A673 (cell line): ENCODE measurements at regions not wholly inside any gene's neighbourhood (a gene's known extent, or its start where the extent isn't known, plus 50 kb on each side); places are given as distances from the start of the nearest gene placed in this dataset.

ENCODE experiments used
- BruUV-seq: library from RNA; stranded (reverse); fragments of 400-500 nt; replicated peaks from 2 replicates; lab custom pipeline; 2021; lab: Mats Ljungman, UMichigan
- CTCF ChIA-PET: fragments of 300-600 bp; sonication (Branson Sonifier 250); formaldehyde crosslinking; loops from one replicate; lab custom pipeline; 2022; ENCODE audit warnings: antibody characterized with exemption; lab: Charles Lee
- POLR2A ChIA-PET: fragments of 300-600 bp; sonication (Branson Sonifier 250); formaldehyde crosslinking; loops from one replicate; lab custom pipeline; 2022; ENCODE audit warnings: antibody characterized with exemption; ENCODE audit not compliant: low non-redundant PET; lab: Charles Lee
- DNase-seq: peaks from one replicate; pipeline ENCODE4 v3.0.0-alpha.2; 2015; ENCODE audit warnings: low spot score
- H3K27ac ChIP-seq: fragments of 200-600 bp; sonication (generic); 2 replicates; pipeline ENCODE4 v1.5.1; 2016; ENCODE audit warnings: mixed run types, low read depth, mild to moderate bottlenecking, mixed read lengths, antibody characterized with exemption, low read length; ENCODE audit not compliant: poor library complexity, severe bottlenecking
- H3K27me3 ChIP-seq: fragments of 200-600 bp; sonication (generic); replicated peaks from 2 replicates; pipeline ENCODE4 v1.6.1; 2017; ENCODE audit warnings: mixed run types, low read depth, mild to moderate bottlenecking, mixed read lengths, antibody characterized with exemption, low read length; ENCODE audit not compliant: insufficient read depth, poor library complexity
- H3K36me3 ChIP-seq: fragments of 200-600 bp; sonication (generic); 2 replicates; pipeline ENCODE4 v1.6.1; 2016; ENCODE audit warnings: mixed run types, mild to moderate bottlenecking, mixed read lengths, antibody characterized with exemption, low read length; ENCODE audit not compliant: insufficient read depth, poor library complexity, severe bottlenecking
- H3K4me1 ChIP-seq: fragments of 200-600 bp; sonication (generic); 2 replicates; pipeline ENCODE4 v1.6.1; 2017; ENCODE audit warnings: mixed run types, mild to moderate bottlenecking, mixed read lengths, antibody characterized with exemption, low read length; ENCODE audit not compliant: insufficient read depth, poor library complexity, severe bottlenecking
- H3K4me3 ChIP-seq: fragments of 200-600 bp; sonication (generic); 2 replicates; pipeline ENCODE4 v1.5.1; 2016; ENCODE audit warnings: low read depth, mixed run types, mild to moderate bottlenecking, mixed read lengths, low read length; ENCODE audit not compliant: poor library complexity, severe bottlenecking
- H3K9me3 ChIP-seq: fragments of 200-600 bp; sonication (generic); 2 replicates; pipeline ENCODE4 v1.6.1; 2016; ENCODE audit warnings: mixed run types, low read depth, mild to moderate bottlenecking, mixed read lengths, antibody characterized with exemption, low read length; ENCODE audit not compliant: poor library complexity, severe bottlenecking
- EZH2 ChIP-seq: fragments of 200-600 bp; sonication (generic); IDR thresholded peaks from 2 replicates; pipeline ENCODE4 v1.6.1; 2017; ENCODE audit warnings: borderline replicate concordance, low read depth, mild to moderate bottlenecking, mixed read lengths, antibody characterized with exemption, low read length; ENCODE audit not compliant: poor library complexity, severe bottlenecking
- intact Hi-C: fragments of 100-400 bp; cut with micrococcal nuclease; formaldehyde crosslinking; loops from one replicate; pipeline ENCODE4 v1.10.0; 2022; ENCODE audit not compliant: unreplicated experiment
- TF ChIP-seq, protein P1 (sequence below): fragments of 300-800, 200-600 bp; sonication (generic); conservative IDR thresholded peaks from 2 replicates; pipeline ENCODE4 v1.5.1; 2017; ENCODE audit warnings: low read depth, mild to moderate bottlenecking, antibody characterized with exemption, low read length, moderate library complexity, mixed read lengths

DNA sequence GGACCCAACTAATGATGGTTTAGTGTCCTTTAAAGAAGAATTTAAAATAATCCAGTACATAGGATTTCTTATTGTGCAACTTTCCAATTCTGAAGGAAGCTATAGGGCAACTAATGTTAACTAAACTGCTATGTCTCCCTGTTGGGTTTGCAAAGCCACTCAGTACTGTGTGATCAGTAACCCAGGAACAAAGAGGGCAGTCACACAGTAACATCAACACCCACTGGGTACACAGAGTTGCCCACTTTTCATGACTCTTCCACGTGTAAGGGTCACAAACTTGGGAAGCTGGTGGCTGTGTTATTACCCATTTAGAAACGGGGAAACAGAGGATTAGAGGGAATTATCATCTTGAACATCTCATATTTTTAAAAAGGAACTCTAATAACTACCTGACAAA, 555.0 kb upstream of the DIPK2B start:
- Histone ChIP-seq H3K9me3 (no peaks in the 10 kb centered on the region), H3K4me3 (no peak overlapping the region), H3K27me3 (no peaks in the 10 kb centered on the region), H3K27ac (no peak overlapping the region), H3K36me3 (peaks cover 5% of the 10 kb centered on the region), H3K4me1 (no peaks in the 10 kb centered on the region)
- no TSS peak for BruUV-seq
- POLR2A ChIA-PET: interaction anchor here (0.6 to 0.7 kb wide), 2 partner anchors 15 to 96 kb away, joined by 3 to 4 read pairs; no protein-coding TSS in a partner anchor
- TF ChIP-seq, protein P1, sequence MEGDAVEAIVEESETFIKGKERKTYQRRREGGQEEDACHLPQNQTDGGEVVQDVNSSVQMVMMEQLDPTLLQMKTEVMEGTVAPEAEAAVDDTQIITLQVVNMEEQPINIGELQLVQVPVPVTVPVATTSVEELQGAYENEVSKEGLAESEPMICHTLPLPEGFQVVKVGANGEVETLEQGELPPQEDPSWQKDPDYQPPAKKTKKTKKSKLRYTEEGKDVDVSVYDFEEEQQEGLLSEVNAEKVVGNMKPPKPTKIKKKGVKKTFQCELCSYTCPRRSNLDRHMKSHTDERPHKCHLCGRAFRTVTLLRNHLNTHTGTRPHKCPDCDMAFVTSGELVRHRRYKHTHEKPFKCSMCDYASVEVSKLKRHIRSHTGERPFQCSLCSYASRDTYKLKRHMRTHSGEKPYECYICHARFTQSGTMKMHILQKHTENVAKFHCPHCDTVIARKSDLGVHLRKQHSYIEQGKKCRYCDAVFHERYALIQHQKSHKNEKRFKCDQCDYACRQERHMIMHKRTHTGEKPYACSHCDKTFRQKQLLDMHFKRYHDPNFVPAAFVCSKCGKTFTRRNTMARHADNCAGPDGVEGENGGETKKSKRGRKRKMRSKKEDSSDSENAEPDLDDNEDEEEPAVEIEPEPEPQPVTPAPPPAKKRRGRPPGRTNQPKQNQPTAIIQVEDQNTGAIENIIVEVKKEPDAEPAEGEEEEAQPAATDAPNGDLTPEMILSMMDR: no peak
- no peak for TF ChIP-seq EZH2
- CTCF ChIA-PET: no interaction called here
- DNase-seq: no peak
- intact Hi-C loops: no loop called here

DNA sequence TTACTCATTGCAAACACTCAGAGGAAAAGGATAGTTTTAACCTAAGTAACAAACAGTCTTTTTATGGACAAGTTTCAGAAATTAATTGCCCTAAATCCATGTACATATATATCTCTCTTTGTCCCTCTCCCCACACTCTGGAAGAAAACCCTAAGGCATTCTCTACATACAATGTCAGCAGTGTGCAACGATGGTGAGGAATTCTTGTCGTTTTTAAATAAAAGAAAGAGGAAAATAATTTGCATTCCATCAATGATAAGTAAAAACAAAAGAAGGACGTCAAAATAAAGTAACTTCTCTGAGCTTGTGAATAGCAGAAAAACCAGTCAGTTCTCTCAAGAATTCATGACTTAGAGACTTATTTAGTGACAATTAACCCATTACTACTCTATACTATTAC, 550.5 kb upstream of the DIPK2B start:
- no TSS peak for BruUV-seq
- no peaks in the 10 kb centered on the region for H3K9me3 ChIP-seq
- ChIA-PET POLR2A (no interaction called here), CTCF (no interaction called here)
- no peak overlapping the region for H3K4me3 ChIP-seq
- intact Hi-C loops: no loop called here
- H3K4me1 ChIP-seq: peaks cover 12% of the 10 kb centered on the region
- TF ChIP-seq, protein P1: no peak
- no peak for TF ChIP-seq EZH2
- DNase-seq: no peak
- H3K27ac ChIP-seq: no peak overlapping the region
- no peaks in the 10 kb centered on the region for H3K27me3 ChIP-seq
- peaks cover 16% of the 10 kb centered on the region for H3K36me3 ChIP-seq

DNA sequence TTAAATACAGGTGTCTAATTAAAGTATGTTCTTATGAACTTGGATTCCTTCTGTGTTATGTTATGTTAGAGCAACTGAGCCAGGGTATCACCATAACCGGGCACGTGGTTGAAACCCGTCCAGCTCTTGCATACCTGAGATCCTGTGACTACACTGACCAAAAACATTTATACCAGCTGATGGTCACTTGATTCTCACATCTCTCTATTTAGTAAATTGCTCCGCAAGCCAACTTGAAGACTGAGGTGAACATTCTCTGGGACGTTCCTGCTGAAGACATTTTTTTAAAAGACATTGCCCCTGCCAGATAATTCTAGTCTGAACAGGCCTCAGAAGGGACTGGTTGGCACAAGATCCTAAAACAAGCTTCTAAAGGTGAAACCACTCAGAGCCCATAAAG, 550.0 kb upstream of the DIPK2B start:
- no peak for TF ChIP-seq EZH2
- TF ChIP-seq, protein P1: no peak
- H3K4me1 ChIP-seq: peaks cover 12% of the 10 kb centered on the region
- H3K9me3 ChIP-seq: no peaks in the 10 kb centered on the region
- no peaks in the 10 kb centered on the region for H3K27me3 ChIP-seq
- CTCF ChIA-PET: no interaction called here
- POLR2A ChIA-PET: no interaction called here
- intact Hi-C loops: no loop called here
- no peak overlapping the region for H3K4me3 ChIP-seq
- peaks cover 21% of the 10 kb centered on the region for H3K36me3 ChIP-seq
- DNase-seq: no peak
- no peak overlapping the region for H3K27ac ChIP-seq
- no TSS peak for BruUV-seq
